ENCODE measurements at regions not wholly inside any gene's neighbourhood (a gene's known extent, or its start where the extent isn't known, plus 50 kb on each side); places are given as distances from the start of the nearest gene placed in this dataset.

DNA sequence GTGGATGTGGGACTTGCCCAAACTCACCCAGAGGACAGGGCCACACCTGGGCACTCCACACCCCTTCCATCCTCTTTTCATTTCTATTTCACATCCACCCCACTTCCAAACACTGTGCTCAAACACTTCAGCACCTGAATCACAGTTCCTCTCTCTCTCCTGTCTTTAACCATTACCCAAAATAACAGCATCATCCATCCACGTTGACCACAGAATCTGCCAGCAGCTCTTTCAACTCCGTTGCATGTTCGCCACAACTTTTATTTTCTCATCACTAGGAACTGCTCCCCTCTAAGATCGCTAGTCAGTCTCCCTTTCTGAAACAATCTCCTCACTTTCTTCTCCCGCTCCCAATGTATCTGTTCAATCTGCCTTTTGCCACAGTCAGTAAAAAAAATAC lies 121.6 kb upstream of the HNRNPA3 start:
- DNase-seq = no peak

DNA sequence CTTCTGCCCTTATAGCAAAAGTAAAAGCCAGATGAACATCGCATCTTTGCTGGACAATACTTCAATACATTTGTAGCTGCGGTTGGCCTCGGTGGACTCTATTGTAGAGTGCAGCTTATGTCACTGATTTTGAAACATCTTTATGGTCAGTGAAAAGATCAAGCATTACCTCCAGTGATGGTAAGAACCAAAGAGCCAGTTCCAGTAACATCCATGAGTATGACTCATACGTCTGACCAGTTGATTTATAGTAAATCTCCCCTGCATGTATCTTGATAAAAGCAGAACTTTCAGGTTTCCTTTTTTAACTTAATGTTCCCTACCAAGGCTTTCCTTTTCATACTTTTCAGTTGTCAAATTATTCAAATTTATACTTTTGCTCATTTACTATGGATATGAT lies 119.2 kb upstream of the HNRNPA3 start:
- DNase-seq = no peak

- DNase-seq = no peak
These were observed 114.5 kb upstream of the HNRNPA3 start for GRCh38 chr2:177098001-177098613.

DNA sequence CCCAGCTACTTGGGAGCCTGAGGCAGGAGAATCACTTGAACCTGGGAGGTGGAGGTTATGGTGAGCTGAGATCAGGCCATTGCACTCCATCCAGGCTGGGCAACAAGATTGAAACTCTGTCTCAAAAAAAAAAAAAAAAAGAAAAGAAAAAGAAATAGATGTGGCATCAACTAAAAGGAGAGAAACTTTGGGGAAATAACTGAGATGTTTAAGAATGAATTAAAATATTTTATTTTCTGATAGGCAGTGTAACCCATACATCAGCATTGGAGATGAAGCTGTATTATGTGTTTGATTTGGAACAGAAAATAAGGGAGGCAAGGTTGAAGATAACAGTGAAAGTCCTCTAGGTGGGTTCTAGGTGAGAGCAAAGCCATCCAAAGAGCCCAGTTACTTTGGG lies 110.7 kb upstream of the HNRNPA3 start:
- DNase-seq = no peak

DNA sequence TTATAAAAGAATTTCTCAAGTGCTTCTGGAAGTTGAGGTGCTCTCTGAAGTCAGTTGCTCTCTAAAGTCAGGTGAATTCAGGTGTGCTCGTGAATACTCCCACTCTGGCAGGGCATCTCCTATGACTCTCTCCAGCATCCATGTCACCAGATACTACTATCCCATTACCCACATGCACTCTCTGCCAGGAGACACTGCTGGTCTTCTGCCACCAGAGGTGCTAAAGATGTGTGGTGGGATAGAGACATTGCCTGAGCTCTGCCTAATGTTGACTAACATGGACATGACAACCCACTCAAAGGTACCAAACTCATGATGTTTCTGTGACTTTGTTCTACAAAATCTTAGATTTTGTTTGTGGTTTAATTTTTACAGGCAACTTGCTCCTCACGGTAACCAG lies 106.4 kb upstream of the HNRNPA3 start:
- DNase-seq = no peak

DNA sequence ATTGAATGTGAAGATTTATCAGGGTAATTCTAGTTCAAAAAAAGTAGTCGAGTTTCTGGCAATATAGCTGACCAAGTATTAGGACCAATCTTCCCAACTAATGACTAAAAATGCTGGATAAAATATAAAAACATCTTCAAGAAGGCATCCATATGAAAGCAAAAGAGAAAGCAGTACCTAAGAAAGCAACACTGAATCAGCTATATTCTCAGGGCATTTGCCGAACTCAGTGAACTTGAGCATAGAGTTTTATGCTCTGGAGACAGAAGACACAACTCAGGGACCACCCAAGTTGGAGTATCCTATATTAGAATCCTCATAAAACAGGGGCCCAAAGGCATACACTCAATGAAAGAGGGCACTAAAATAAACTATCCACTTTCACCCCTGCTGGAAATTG lies 103.7 kb upstream of the HNRNPA3 start:
- DNase-seq = no peak

DNA sequence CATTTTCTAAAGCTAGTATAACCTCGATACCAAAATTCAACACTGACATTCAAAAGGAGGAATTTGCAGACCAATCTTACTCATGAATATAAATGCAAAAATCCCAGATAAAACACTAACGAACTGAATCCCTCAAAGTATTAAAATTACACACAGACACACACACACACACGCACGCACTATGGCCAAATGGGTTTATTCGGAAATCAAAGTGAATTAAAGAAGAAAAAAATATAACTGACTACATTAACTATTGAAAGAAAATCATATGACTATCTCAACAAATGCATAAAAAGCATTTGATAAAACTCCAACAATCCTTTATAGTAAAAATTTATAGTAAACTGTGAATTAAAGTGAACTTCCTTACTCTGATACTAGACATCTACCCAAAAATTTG lies 97.9 kb upstream of the HNRNPA3 start:
- no peak for DNase-seq

- no peak for DNase-seq
These were observed 94.8 kb upstream of the HNRNPA3 start for GRCh38 chr2:177117755-177118154.

GRCh38 chr2:177118636-177119035 lies 94.0 kb upstream of the HNRNPA3 start:
- no peak for DNase-seq

DNA sequence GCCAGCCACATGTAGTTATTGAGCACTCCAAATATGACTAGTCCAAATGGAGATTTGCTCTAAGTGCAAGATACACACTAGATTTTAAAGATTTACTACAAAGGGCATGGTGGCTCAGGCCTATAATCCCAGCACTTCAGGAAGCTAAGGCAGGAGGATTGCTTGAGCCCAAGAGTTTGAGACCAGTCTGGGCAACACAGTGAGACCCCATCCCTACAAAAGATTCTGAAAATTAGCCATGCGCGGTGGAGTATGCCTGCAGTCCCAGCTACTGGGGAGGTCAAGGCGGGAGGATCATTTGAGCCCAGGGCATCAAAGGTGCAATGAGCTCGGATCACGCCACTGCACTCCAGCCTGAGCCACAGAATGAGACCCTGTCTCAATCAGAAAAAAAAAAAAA lies 93.5 kb upstream of the HNRNPA3 start:
- DNase-seq = no peak

- DNase-seq = no peak
These were observed 89.5 kb upstream of the HNRNPA3 start for GRCh38 chr2:177123048-177123447.

GRCh38 chr2:177124371-177124770 lies 88.2 kb upstream of the HNRNPA3 start:
- DNase-seq = no peak

- DNase-seq = no peak
These were observed 84.8 kb upstream of the HNRNPA3 start for GRCh38 chr2:177127821-177128220.

- DNase-seq = no peak
These were observed 83.0 kb upstream of the HNRNPA3 start for GRCh38 chr2:177129610-177130009.

GRCh38 chr2:177131858-177132257 lies 80.7 kb upstream of the HNRNPA3 start:
- DNase-seq = no peak

- DNase-seq = no peak
These were observed 73.8 kb upstream of the HNRNPA3 start for GRCh38 chr2:177138823-177139222.

GRCh38 chr2:177141866-177142265 lies 70.7 kb upstream of the HNRNPA3 start:
- no peak for DNase-seq

GRCh38 chr2:177143444-177143843 lies 69.2 kb upstream of the HNRNPA3 start:
- DNase-seq = no peak

DNA sequence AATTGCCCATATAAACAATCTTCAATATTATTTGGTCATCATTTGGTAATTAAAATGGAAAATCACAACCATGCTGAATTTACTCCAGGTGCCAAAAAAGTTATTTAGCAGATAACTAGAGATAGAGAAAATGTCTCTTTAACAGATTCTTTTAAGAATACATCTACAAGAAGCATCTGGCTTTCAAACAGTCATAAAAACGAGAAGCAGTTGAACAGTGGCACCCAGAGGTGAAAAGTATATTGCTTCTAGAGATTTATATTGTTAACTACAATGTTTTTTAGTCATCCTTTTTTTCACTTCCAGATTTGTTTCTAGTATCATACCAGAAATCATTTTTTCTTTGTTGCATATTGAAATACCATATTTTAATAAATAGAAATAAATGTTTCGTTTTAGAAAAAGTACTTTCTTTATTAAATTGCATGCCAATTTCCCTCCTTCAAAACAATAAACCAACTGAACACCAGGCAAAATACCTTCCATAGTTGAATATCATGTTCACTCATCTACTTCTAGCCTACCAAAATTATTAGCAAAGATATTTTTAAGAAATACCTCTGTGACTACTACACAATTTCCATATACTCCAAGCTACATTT lies 65.4 kb upstream of the HNRNPA3 start:
- DNase-seq = no peak

GRCh38 chr2:177147834-177148445 lies 64.7 kb upstream of the HNRNPA3 start:
- no peak for DNase-seq

- peak; percentile 56 for DNase-seq
These were observed 64.0 kb upstream of the HNRNPA3 start for GRCh38 chr2:177148477-177149154.

GRCh38 chr2:177149155-177149503 lies 63.5 kb upstream of the HNRNPA3 start:
- no peak for DNase-seq

GRCh38 chr2:177153805-177154204 lies 58.8 kb upstream of the HNRNPA3 start:
- DNase-seq = no peak

DNA sequence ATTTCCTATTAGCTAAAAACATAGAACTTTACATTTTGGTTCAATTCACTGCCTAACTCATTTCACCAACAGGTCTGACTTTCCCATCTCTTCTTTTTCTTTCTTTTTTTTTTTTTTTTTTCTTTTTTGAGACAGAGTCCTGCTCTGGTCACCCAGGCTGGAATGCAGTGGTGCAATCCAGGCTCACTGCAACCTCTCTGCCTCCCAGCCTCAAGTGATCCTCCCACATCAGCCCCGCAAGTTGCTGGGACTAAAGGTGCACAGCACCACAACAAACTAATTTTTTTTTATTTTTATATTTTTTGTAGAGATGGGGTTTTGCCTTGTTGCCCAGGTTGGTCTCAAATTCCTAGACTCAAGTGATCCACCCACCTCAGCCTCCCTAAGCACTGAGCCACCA lies 57.8 kb upstream of the HNRNPA3 start:
- no peak for DNase-seq
